ENCODE measurements at regions not wholly inside any gene's neighbourhood (a gene's known extent, or its start where the extent isn't known, plus 50 kb on each side); places are given as distances from the start of the nearest gene placed in this dataset.

GRCh38 chr3:147807776-147808175, 398.6 kb downstream of the ZIC1 start:
- no peak for DNase-seq (ENCODE audit: low read depth, low spot score)
- no peak overlapping the region for H3K4me3 ChIP-seq (ENCODE audit: low read depth, low read length)
- CTCF ChIA-PET = no interaction called here
- TF ChIP-seq, protein P1, sequence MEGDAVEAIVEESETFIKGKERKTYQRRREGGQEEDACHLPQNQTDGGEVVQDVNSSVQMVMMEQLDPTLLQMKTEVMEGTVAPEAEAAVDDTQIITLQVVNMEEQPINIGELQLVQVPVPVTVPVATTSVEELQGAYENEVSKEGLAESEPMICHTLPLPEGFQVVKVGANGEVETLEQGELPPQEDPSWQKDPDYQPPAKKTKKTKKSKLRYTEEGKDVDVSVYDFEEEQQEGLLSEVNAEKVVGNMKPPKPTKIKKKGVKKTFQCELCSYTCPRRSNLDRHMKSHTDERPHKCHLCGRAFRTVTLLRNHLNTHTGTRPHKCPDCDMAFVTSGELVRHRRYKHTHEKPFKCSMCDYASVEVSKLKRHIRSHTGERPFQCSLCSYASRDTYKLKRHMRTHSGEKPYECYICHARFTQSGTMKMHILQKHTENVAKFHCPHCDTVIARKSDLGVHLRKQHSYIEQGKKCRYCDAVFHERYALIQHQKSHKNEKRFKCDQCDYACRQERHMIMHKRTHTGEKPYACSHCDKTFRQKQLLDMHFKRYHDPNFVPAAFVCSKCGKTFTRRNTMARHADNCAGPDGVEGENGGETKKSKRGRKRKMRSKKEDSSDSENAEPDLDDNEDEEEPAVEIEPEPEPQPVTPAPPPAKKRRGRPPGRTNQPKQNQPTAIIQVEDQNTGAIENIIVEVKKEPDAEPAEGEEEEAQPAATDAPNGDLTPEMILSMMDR (IDR thresholded peaks at IDR 0.05; ENCODE audit: insufficient read depth, low read length, missing control alignments) = no peak
- POLR2A ChIA-PET = no interaction called here

DNA sequence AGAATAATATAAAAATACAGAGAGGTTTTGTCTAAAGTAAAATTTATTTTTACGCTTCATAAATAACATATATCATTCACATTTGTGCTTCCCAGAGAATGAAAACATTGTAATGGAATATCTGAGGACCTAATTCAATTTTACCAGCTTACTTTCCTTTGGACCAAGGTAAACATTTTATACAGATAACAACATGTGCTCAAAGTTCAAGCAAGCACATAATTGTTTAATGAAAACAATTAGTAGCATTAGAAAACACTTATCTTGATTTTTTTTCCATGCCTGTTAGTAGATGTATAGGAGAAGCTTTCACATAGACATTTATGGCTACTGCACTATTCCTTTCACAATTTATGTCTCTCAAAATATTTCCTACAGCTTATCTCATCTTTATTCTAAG, 400.0 kb downstream of the ZIC1 start:
- CTCF ChIA-PET = interaction anchor here (1.4 kb wide), 1 partner anchor 18 kb away, joined by 3 read pairs; no protein-coding TSS in a partner anchor
- POLR2A ChIA-PET = no interaction called here
- H3K4me3 ChIP-seq (ENCODE audit: low read depth, low read length) = no peak overlapping the region
- no peak for DNase-seq (ENCODE audit: low read depth, low spot score)
- TF ChIP-seq, protein P1 (IDR thresholded peaks at IDR 0.05; ENCODE audit: insufficient read depth, low read length, missing control alignments) = no peak

GRCh38 chr3:147812186-147812911, 403.2 kb downstream of the ZIC1 start:
- TF ChIP-seq, protein P1 (IDR thresholded peaks at IDR 0.05; ENCODE audit: insufficient read depth, low read length, missing control alignments) = no peak
- H3K4me3 ChIP-seq (ENCODE audit: low read depth, low read length) = no peak overlapping the region
- no peak for DNase-seq (ENCODE audit: low read depth, low spot score)
- ChIA-PET CTCF (no interaction called here), POLR2A (no interaction called here)

DNA sequence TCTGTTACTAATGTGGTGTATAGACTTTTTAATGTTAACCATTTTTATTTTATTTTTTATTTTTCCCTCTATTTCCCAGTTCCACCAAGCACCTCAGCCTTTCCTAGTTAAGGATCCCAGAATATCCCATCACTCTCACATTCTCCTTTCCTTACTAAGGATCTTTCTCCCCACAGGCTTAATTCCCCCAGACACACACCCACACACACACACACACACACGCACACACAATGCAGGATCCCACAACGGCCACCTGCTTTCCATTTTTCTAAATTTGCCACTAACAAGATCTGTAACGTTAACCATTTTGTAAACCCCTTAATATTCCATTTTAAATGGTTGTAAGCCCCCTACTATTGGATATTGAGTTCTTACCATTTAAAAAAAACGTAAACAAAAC, 404.1 kb downstream of the ZIC1 start:
- DNase-seq (ENCODE audit: low read depth, low spot score) = no peak
- CTCF ChIA-PET = no interaction called here
- POLR2A ChIA-PET = no interaction called here
- TF ChIP-seq, protein P1 (IDR thresholded peaks at IDR 0.05; ENCODE audit: insufficient read depth, low read length, missing control alignments) = no peak
- no peak overlapping the region for H3K4me3 ChIP-seq (ENCODE audit: low read depth, low read length)

GRCh38 chr3:147816752-147817151, 407.6 kb downstream of the ZIC1 start:
- DNase-seq (ENCODE audit: low read depth, low spot score) = no peak
- CTCF ChIA-PET = no interaction called here
- H3K4me3 ChIP-seq (ENCODE audit: low read depth, low read length) = no peak overlapping the region
- TF ChIP-seq, protein P1 (IDR thresholded peaks at IDR 0.05; ENCODE audit: insufficient read depth, low read length, missing control alignments) = no peak
- POLR2A ChIA-PET = no interaction called here

- POLR2A ChIA-PET = no interaction called here
Measured at GRCh38 chr3:147832611-147833010, 423.4 kb downstream of the ZIC1 start.

More at GRCh38 chr3:147832611-147833010, 423.4 kb downstream of the ZIC1 start:
- no peak overlapping the region for H3K4me3 ChIP-seq (ENCODE audit: low read depth, low read length)
- no peak for DNase-seq (ENCODE audit: low read depth, low spot score)
- TF ChIP-seq, protein P1 (IDR thresholded peaks at IDR 0.05; ENCODE audit: insufficient read depth, low read length, missing control alignments) = no peak
- CTCF ChIA-PET = no interaction called here

All from AG04449 (cell line).